Bronchial epithelial cell (primary cell): ENCODE measurements at regions not wholly inside any gene's neighbourhood (a gene's known extent, or its start where the extent isn't known, plus 50 kb on each side); places are given as distances from the start of the nearest gene placed in this dataset.

Experiments
- DNase-seq: peaks from one replicate; pipeline ENCODE4 v3.0.0-alpha.2; 2010; ENCODE audit warnings: low read depth
- FAIRE-seq: peaks from 2 replicates; lab custom pipeline; 2011; peaks lifted over from hg19 to GRCh38; lab: Jason Lieb, UNC
- H3K27me3 ChIP-seq: 2 replicates; pipeline ENCODE4 v1.5.1; 2011; ENCODE audit warnings: low read length; ENCODE audit not compliant: control insufficient read depth, insufficient read depth
- H3K36me3 ChIP-seq: 2 replicates; pipeline ENCODE4 v1.5.1; 2011; ENCODE audit warnings: low read length; ENCODE audit not compliant: control insufficient read depth, insufficient read depth
- H3K4me3 ChIP-seq: 2 replicates; pipeline ENCODE4 v1.5.1; 2011; ENCODE audit warnings: mild to moderate bottlenecking, low read depth, low read length, control low read depth
- TF ChIP-seq, protein P1 (sequence below): IDR thresholded peaks from 2 replicates; pipeline ENCODE4 v1.5.1; 2011; ENCODE audit warnings: mild to moderate bottlenecking, moderate library complexity, low read length, control low read depth, inconsistent platforms; ENCODE audit not compliant: insufficient read depth, severe bottlenecking

GRCh38 chr17:31702041-31702440 lies 157.0 kb downstream of the COPRS start:
- DNase-seq, result no peak
- FAIRE-seq, result no peak
- H3K36me3 ChIP-seq, result no peaks in the 10 kb centered on the region
- TF ChIP-seq, protein P1, sequence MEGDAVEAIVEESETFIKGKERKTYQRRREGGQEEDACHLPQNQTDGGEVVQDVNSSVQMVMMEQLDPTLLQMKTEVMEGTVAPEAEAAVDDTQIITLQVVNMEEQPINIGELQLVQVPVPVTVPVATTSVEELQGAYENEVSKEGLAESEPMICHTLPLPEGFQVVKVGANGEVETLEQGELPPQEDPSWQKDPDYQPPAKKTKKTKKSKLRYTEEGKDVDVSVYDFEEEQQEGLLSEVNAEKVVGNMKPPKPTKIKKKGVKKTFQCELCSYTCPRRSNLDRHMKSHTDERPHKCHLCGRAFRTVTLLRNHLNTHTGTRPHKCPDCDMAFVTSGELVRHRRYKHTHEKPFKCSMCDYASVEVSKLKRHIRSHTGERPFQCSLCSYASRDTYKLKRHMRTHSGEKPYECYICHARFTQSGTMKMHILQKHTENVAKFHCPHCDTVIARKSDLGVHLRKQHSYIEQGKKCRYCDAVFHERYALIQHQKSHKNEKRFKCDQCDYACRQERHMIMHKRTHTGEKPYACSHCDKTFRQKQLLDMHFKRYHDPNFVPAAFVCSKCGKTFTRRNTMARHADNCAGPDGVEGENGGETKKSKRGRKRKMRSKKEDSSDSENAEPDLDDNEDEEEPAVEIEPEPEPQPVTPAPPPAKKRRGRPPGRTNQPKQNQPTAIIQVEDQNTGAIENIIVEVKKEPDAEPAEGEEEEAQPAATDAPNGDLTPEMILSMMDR, result no peak
- no peak overlapping the region for H3K4me3 ChIP-seq
- H3K27me3 ChIP-seq, result no peaks in the 10 kb centered on the region

DNA sequence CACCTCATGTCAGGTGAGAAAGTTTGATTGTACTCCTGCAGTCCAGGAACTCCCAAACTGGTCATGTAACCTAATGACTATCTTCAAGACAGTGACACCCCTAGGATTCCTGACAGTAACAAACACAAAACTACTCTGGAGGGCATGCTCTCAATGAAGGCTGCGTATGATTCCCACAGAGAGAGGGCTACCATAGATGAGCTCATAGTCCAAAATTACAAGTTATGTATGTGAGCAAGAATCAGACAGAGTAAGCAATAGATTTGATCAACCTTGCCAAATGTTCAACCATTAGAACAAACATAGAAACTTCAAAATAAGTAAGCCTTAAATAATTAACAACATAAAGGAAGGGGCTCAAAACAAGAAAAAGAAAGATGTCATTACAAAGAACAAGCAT lies 158.1 kb downstream of the COPRS start:
- FAIRE-seq (no peak), DNase-seq (no peak)
- no peaks in the 10 kb centered on the region for H3K27me3 ChIP-seq
- H3K36me3 ChIP-seq, result no peaks in the 10 kb centered on the region
- TF ChIP-seq, protein P1, result no peak
- no peak overlapping the region for H3K4me3 ChIP-seq

DNA sequence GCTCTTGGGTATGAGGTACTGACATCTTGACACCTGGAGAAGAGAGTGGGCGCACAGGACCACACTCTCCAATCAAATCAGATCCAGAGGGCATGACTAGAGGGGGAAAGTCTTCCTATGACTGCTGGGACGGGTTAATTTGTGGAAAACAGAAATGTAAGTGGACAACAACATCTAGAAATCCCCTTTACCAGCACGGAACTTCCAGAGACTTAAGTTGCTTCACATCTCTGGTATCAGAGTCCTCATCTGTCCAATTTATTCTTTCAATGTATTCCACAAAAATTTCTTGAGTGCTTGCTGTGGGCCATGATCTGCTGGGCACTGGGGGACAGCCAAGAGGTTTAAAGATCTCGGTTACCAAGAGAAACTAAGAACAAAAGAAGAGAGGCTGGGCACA lies 159.2 kb downstream of the COPRS start:
- FAIRE-seq (no peak), DNase-seq (no peak)
- no peak overlapping the region for H3K4me3 ChIP-seq

GRCh38 chr17:31699281-31699680 lies 159.8 kb downstream of the COPRS start:
- DNase-seq (no peak), FAIRE-seq (no peak)

More for the DNA sequence above, 159.2 kb downstream of the COPRS start:
- H3K27me3 ChIP-seq, result no peaks in the 10 kb centered on the region
- TF ChIP-seq, protein P1, result no peak
- H3K36me3 ChIP-seq, result no peaks in the 10 kb centered on the region

DNA sequence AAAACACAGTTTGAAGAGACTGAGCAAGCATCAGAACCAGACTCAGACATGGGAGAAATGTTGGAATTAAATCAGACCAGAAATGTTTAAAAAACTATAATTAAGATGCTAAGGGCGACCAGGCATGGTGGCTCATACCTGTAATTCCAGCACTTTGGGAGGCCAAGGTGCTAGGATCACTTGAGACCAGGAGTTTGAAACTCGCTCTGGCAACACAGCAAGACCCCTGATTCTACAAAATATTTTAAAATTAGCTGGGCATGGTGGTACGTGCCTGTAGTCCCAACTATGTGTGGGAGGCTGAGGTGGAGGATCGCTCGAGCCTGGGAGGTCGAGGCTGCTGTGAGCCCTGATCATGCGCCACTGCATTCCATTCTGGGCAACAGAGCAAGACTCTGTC lies 160.3 kb downstream of the COPRS start:
- Histone ChIP-seq H3K36me3 (no peaks in the 10 kb centered on the region), H3K27me3 (no peaks in the 10 kb centered on the region), H3K4me3 (no peak overlapping the region)
- TF ChIP-seq, protein P1, result no peak
- FAIRE-seq, result no peak
- DNase-seq, result no peak

More at GRCh38 chr17:31699281-31699680, 159.8 kb downstream of the COPRS start:
- TF ChIP-seq, protein P1, result no peak
- no peak overlapping the region for H3K4me3 ChIP-seq
- no peaks in the 10 kb centered on the region for H3K36me3 ChIP-seq
- no peaks in the 10 kb centered on the region for H3K27me3 ChIP-seq

- Histone ChIP-seq H3K36me3 (no peaks in the 10 kb centered on the region), H3K4me3 (no peak overlapping the region), H3K27me3 (no peaks in the 10 kb centered on the region)
- DNase-seq (no peak), FAIRE-seq (no peak)
- TF ChIP-seq, protein P1, result no peak
Observed at GRCh38 chr17:31697838-31698237, 161.2 kb downstream of the COPRS start.
